PC-3 (cell line): ENCODE measurements at regions not wholly inside any gene's neighbourhood (a gene's known extent, or its start where the extent isn't known, plus 50 kb on each side); places are given as distances from the start of the nearest gene placed in this dataset.

Experiments used
- EZH2 ChIP-seq: fragments of 300-600 bp; sonication (generic); IDR thresholded peaks from one replicate; pipeline ENCODE4 v1.6.1; 2017; ENCODE audit warnings: antibody characterized with exemption, mild to moderate bottlenecking, low read length; ENCODE audit not compliant: unreplicated experiment
- TF ChIP-seq, protein P1 (sequence below): fragments of 300-600 bp; sonication (generic); conservative IDR thresholded peaks from 2 replicates; pipeline ENCODE4 v1.5.1; 2017; ENCODE audit warnings: antibody characterized with exemption, low read depth, mild to moderate bottlenecking, low read length

DNA sequence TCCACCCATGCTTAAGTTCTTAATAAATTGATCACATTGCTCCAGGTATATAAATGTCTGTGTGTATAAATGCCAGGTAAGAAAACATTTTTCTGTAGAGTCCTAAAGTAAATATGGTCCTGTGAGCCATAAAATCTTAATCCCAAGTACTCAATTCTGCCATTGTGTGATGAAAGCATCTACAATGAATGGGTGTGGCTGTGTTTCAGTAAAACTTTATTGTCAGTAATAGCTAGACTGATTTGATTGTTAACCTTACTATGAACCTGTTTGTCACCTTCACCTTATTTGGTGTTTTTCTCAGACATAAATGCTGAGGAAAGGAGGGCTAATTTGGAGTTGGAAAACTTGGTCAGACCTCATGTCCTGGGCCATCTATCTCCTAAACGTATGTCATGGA lies 683.5 kb upstream of the GRM7 start:
- TF ChIP-seq EZH2 = no peak
- TF ChIP-seq, protein P1, sequence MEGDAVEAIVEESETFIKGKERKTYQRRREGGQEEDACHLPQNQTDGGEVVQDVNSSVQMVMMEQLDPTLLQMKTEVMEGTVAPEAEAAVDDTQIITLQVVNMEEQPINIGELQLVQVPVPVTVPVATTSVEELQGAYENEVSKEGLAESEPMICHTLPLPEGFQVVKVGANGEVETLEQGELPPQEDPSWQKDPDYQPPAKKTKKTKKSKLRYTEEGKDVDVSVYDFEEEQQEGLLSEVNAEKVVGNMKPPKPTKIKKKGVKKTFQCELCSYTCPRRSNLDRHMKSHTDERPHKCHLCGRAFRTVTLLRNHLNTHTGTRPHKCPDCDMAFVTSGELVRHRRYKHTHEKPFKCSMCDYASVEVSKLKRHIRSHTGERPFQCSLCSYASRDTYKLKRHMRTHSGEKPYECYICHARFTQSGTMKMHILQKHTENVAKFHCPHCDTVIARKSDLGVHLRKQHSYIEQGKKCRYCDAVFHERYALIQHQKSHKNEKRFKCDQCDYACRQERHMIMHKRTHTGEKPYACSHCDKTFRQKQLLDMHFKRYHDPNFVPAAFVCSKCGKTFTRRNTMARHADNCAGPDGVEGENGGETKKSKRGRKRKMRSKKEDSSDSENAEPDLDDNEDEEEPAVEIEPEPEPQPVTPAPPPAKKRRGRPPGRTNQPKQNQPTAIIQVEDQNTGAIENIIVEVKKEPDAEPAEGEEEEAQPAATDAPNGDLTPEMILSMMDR = no peak
